ENCODE measurements at regions not wholly inside any gene's neighbourhood (a gene's known extent, or its start where the extent isn't known, plus 50 kb on each side); places are given as distances from the start of the nearest gene placed in this dataset.
A peak's percentile ranks its signal among the peaks of the same experiment; 100 is the strongest.

DNA sequence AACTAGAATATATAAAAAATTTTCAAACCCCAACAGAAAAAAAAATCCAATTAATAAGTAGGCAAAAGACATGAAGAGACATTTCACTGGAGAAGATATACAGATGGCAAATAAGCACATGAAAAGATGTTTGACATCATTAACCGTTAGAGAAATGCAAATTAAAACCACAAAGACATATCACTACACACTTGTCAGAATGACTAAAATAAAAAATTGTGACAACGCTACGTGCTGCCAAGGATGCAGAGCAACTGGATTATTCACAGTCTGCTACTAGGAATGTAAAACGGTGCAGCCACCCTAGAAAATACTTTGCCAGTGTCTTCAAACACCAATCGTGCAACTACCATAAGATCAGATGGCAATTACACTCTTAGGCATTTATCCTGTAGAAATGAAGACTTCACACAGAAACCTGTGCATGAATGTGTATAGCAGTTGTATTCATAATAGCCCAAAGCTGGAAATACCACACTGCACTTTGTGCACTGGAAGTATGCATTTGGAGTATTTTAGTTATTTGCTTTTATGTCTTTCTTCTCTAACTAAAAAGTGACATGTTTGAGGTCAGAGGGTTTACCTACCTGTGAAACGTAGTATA is 75.3 kb upstream of the PALMD start:
- DNase-seq (ENCODE audit: low read depth, low spot score) = no peak

DNA sequence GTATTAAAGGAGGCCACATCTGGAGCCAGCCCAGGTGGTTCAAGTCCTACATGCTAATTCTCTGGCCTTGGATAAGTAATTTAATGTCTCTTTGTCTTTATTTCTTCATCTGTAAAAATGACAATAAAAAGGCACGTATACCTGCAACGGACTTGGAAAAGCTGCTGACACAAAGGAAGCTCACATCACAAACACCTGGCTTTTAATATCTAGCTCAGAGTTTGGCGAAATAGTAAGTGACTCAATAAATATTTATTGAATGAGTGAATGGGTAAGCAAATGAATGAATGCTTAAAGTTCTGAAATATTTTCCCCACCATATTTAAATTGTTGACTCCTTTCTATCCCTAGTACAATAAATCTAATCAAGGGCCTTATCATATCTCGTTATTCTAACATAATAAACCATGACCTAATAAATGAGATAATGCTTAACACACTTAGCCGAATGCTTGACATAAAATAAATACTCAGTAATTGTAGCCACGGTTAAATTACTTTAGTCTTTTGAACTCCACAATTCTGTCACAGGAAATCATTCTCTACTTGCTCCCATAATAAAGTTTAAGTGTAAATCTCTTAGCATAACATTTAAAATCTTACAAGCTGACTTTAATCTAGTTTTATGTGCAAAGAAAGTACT is 74.7 kb upstream of the PALMD start:
- no peak for DNase-seq (ENCODE audit: low read depth, low spot score)

DNA sequence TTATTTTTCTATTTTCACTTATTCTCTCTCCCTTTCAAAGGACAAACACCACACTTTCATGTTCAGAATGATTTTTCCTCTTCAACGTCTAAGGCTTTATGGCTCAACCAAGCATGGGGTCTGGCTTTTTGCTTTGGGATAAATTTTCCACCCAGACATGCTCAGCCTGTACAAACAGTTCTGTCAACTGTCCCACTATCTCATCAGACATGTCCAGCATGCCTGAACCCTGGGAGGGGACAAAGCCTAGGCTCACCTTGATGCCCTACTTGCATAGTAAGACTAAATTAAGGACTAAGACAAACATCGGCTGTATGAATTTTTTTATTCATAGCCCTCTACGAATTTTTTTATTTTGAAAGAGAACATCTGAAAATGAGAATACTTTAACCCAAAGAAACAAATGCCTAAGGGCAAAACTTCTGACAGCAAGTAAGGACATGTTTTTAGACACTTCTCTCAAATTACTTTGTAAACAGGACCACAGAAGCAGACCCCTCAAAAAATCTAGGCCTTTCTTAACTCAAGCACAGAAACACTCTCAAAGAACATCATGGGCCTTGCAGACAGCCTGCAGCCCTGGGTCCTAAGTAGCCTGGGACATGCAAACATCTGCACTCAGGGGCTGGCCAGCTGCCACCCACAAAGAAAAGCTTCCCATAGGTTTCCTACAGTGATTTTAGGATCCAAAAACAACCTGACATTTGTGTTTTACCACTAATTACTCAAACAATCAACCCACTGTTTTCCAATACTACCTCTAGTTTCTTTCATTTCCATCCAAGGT is 72.3 kb upstream of the PALMD start:
- DNase-seq (ENCODE audit: low read depth, low spot score) = no peak

DNA sequence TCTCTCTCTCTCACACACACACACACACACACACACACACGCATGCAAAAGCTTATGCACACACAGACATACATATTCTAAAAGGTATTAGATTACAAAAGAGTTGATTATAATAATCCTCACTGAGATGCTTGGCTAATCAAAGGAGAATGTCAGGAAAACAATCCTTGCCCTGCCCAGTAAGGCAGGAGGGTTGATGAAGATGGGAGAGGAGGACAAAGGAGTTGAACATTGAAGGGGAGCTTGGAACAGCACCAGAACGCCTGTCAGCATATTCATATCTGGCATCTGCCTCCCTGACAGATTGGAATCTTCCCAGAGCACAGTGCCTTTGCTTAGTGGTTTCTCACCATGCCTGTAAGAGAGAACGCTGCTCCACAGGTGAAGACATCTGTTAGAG is 68.6 kb upstream of the PALMD start:
- DNase-seq (ENCODE audit: low read depth, low spot score) = no peak

DNA sequence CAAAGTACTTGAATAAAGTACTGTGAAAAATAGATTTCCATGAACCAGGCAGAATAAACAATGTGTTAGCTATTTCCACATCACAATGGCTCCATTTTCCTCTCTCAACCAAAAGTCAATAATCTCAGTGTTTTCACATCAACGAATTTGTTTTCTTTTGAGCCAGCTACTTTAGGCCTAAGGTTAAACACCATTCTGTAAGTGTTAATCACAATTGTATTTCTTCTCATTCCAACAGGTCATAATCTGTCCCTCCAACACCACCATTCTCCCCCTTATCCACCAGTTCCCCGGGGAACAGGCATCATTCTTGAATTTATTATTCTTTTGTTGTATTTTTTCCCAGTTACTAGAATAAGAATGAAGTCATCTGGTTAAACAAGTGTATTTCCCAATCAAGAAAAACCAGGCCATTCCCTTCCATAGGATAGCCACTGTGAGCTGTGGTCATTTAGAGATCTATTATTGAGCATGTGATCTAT is 66.2 kb upstream of the PALMD start:
- no peak for DNase-seq (ENCODE audit: low read depth, low spot score)

DNA sequence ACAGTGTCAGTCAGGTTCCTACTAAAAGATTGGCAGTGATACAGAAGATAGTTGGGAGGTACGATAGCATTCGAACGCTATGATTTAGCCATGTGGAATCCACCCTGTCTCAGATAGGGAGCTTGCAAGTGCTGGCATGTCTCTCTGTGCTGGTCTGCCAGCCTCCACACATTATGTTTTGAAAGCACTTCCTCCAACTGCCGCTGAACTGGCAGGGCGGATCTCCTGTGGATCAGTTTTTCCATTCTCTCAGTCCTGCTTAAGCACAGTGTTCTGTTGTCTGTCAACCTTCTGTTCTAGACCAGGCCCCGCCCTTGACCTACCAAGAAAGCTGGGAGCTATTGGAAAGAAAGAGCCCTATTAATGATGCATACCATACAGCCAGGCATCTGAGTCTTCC is 65.5 kb upstream of the PALMD start:
- DNase-seq (ENCODE audit: low read depth, low spot score) = no peak

DNA sequence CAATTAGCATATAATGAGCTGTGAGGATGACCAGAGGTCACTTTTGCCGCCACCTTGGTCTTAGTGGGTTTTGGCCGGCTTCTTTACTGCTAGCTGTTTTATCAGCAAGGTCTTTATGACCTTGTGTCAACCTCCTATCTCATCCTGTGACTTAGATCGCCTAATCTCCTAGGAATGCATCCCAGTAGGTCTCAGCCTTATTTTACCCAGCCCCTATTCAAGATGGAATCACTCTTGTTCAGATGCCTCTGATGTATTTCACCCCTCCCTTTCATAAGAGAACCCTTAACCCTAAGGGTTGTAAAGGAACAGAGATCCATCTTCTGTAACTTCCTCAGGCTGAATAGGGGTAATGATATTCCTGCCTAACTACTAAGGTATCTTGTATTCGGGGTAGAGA is 58.9 kb upstream of the PALMD start:
- no peak for DNase-seq (ENCODE audit: low read depth, low spot score)

DNA sequence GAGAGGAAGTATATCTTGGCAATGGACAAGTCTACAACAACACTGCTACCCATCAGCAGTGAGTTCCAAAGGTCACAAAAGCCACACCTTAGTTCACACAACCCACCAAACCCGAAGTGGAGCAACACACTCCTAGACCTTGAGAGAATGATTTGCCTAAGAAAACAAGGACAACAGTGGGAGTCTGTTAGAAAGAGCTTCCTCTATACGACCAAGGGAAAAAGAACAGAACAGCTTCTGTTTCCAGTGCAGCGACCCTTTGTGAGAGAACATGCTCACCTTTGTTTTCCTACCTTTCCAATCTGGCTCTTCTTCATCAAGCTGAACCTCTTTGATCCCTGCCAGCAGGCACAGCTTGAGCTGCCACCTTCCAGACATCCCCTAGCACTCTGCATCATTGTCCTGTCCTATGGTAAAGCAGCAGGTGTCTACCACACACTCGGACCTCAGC is 56.7 kb upstream of the PALMD start:
- DNase-seq (ENCODE audit: low read depth, low spot score) = no peak

DNA sequence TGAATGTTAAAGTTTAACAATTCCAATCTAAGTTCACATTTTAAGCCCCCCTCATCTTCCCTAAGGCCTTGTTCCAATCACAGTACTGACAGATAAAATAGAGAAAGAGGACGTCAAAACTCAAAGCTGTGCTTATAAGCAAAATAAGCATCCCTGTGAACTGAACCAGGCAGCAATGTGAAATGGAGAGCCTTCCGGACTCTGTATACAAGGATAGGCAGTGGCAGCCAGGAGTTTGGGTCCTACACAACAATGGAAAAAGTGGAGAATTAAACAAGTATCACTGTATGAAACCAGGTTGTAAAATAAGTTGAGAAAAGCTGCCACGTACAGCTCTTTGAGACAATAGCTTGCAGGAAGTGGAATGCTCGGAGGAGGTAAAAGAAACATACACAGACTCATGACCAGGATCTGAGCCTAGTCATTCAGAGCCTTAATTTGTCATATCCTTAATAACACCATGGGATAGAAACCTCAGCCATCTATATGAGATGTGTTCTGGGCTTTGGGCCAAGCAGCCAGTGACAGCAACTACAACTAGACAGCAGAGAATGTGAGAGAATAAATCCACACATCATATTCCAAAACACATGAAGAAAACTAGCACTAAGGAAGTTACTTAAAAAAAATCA is 55.2 kb upstream of the PALMD start:
- DNase-seq (ENCODE audit: low read depth, low spot score) = peak; percentile 82

DNA sequence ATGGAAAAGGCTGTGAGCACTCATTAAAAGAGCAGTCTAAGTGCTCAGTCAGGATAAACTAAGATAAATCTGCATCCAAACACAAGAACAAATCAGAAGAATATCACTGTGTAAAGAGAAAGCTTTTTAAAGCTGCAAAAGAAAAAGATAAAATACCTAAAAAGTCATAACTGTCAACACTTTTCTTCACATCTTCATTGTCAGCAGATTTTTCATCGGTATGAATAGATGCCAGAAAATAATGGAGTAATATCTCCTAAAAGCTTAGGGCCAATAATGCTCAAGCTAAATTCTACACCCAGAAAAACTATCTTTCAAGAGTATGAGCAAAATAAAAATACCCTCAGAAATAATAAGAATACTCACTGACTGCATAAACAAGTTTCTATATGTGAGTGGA is 54.0 kb upstream of the PALMD start:
- DNase-seq (ENCODE audit: low read depth, low spot score) = no peak

DNA sequence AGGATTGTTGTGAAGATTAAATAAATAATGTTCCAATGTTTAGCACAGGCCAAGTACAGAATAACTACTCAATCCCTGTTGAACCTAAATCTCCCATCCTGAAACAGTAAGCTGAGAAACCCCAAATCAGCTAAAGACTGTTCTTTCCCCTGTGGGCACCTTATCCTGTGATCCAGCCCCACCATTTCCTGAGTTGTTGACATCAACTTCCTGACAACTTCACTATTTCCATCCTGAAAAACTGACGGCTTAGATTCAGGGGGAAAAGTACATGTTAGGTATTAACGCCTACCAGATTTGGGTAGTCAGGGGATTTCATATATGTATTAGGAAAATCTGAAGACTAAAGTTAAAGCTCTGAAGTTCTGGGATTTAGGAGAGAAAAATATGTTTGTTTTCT is 51.7 kb upstream of the PALMD start:
- DNase-seq (ENCODE audit: low read depth, low spot score) = no peak

DNA sequence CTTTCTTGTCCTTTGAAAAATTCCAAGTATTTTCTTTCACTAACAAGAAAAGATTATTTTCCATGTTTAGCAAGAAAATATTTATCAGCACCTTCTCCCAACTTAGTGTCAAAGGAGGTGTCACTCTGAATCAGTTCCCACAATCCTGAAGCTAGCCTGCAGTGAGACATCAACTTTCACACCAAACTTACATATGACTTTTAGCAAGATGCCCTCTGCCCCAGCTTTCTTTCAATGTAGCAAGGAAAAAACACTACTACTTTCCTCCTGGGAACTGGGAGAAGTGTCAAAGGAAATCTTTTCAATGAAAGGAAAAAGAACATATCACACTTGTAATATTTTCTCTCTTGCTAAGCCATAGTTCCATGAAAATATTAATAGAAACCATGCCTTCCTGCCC is 50.9 kb upstream of the PALMD start:
- no peak for DNase-seq (ENCODE audit: low read depth, low spot score)

DNA sequence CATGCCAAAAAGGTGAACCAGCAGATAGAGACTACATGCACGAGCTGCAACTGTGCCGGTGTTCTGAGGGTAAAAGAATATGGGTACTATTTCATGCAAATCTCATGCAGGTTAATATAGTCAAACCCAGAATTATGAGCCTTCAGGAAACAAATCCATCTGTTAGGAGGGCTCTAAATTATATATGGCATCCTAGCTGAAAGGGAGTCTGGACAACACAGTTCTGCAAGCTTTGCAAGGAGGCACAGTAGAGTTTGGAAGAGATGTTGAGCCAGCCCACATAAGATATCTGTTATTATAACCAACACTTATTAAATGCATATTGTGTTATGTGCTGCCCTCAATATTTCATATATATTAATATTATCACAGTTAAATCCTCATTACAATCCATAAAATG is 50.5 kb upstream of the PALMD start:
- no peak for DNase-seq (ENCODE audit: low read depth, low spot score)

Data from smooth muscle cell of the brain vasculature (primary cell).